ENCODE measurements at regions not wholly inside any gene's neighbourhood (a gene's known extent, or its start where the extent isn't known, plus 50 kb on each side); places are given as distances from the start of the nearest gene placed in this dataset.

GRCh38 chr6:132122871-132123270, 171.7 kb upstream of the CCN2 start:
- TF ChIP-seq CBFB (IDR thresholded peaks at IDR 0.05; ENCODE audit: low read depth) (no peak), FOXK2 (IDR thresholded peaks at IDR 0.05) (no peak), POLR2A (IDR thresholded peaks at IDR 0.05; ENCODE audit: low read depth, low read length) (no peak), EGR1 (IDR thresholded peaks at IDR 0.05; ENCODE audit: borderline replicate concordance in 1 of 2, low read depth in 2 of 2, low read length in 2 of 2) (no peak), CHD1 (IDR thresholded peaks at IDR 0.05; ENCODE audit: low read depth, low read length) (no peak), KDM1A (IDR thresholded peaks at IDR 0.05; ENCODE audit: borderline replicate concordance) (no peak), ATF7 (IDR thresholded peaks at IDR 0.05; ENCODE audit: low read depth) (no peak), CTCF (IDR thresholded peaks at IDR 0.05 in 2 of 3, conservative IDR thresholded peaks at IDR 0.05 in 1 of 3; ENCODE audit: control insufficient read depth in 2 of 3, extremely low read depth in 1 of 3, insufficient read depth in 1 of 3, low read depth in 3 of 3, low read length in 3 of 3) (no peak), POLR2AphosphoS2 (IDR thresholded peaks at IDR 0.05; ENCODE audit: low read depth, low read length) (no peak), RCOR1 (conservative IDR thresholded peaks at IDR 0.05; ENCODE audit: low read depth, low read length) (no peak), MAX (IDR thresholded peaks at IDR 0.05; ENCODE audit: low read depth, low read length) (no peak)

All from GM12878 (cell line).